OCI-LY7 (cell line): ENCODE measurements at regions not wholly inside any gene's neighbourhood (a gene's known extent, or its start where the extent isn't known, plus 50 kb on each side); places are given as distances from the start of the nearest gene placed in this dataset.
"Not testable (repeated sequence)": the region's sequence is repeated elsewhere in the genome, so short reads cannot be mapped to it uniquely, and the experiment has no call there.

Experiments used
- BruUV-seq: library from RNA; stranded (reverse); fragments of 400-500 nt; replicated peaks from 2 replicates; lab custom pipeline; 2021; lab: Mats Ljungman, UMichigan
- CTCF ChIA-PET: fragments of 300-600 bp; sonication (Branson Sonifier 250); formaldehyde crosslinking; loops from one replicate; lab custom pipeline; 2022; ENCODE audit warnings: antibody characterized with exemption; ENCODE audit not compliant: unreplicated experiment; lab: Charles Lee
- POLR2A ChIA-PET: fragments of 300-600 bp; sonication (Branson Sonifier 250); formaldehyde crosslinking; loops from one replicate; lab custom pipeline; 2022; ENCODE audit warnings: antibody characterized with exemption; lab: Charles Lee
- DNase-seq: peaks from one replicate; pipeline ENCODE4 v3.0.0-alpha.2; 2015; ENCODE audit warnings: low spot score
- H2AFZ ChIP-seq: fragments of 200-600 bp; sonication (generic), shearing (Covaris generic); 2 replicates; pipeline ENCODE4 v1.6.1; 2014; ENCODE audit warnings: mild to moderate bottlenecking, antibody characterized with exemption, low read length, moderate library complexity
- H3K27ac ChIP-seq: fragments of 200-600 bp; sonication (generic); 2 replicates; pipeline ENCODE4 v1.5.1; 2014; ENCODE audit warnings: mixed run types, low read depth, mild to moderate bottlenecking, moderate library complexity, low read length, inconsistent platforms; ENCODE audit not compliant: poor library complexity, severe bottlenecking
- H3K36me3 ChIP-seq: fragments of 200-600 bp; sonication (generic); 2 replicates; pipeline ENCODE4 v1.6.1; 2014; ENCODE audit warnings: mild to moderate bottlenecking, antibody characterized with exemption, low read length, moderate library complexity, mixed read lengths; ENCODE audit not compliant: insufficient read depth
- H3K4me1 ChIP-seq: fragments of 200-600 bp; sonication (generic); 2 replicates; pipeline ENCODE4 v1.5.1; 2014; ENCODE audit warnings: mild to moderate bottlenecking, low read length; ENCODE audit not compliant: insufficient read depth, poor library complexity, severe bottlenecking
- H3K4me2 ChIP-seq: fragments of 200-600 bp; sonication (generic); 2 replicates; pipeline ENCODE4 v1.6.1; 2014; ENCODE audit warnings: mild to moderate bottlenecking, low read length
- H3K4me3 ChIP-seq: fragments of 200-600 bp; sonication (generic); 2 replicates; pipeline ENCODE4 v1.5.1; 2014; ENCODE audit warnings: mild to moderate bottlenecking, low read depth, low read length; ENCODE audit not compliant: poor library complexity, severe bottlenecking
- H3K79me2 ChIP-seq: fragments of 200-600 bp; sonication (generic); 2 replicates; pipeline ENCODE4 v1.6.1; 2016; ENCODE audit warnings: low read depth, mild to moderate bottlenecking, low read length, moderate library complexity, mixed read lengths; ENCODE audit not compliant: insufficient read depth
- H3K9me2 ChIP-seq: fragments of 200-600 bp; sonication (generic); 2 replicates; pipeline ENCODE4 v1.6.1; 2016; ENCODE audit warnings: mild to moderate bottlenecking, low read length, mixed read lengths; ENCODE audit not compliant: insufficient read depth
- H3K9me3 ChIP-seq: fragments of 200-600 bp; sonication (generic); 2 replicates; pipeline ENCODE4 v1.6.1; 2014; ENCODE audit warnings: mild to moderate bottlenecking, mixed run types, low read length, mixed read lengths
- H4K20me1 ChIP-seq: fragments of 200-600 bp; sonication (generic); 2 replicates; pipeline ENCODE4 v1.6.1; 2014; ENCODE audit warnings: mild to moderate bottlenecking, antibody characterized with exemption, low read length, moderate library complexity, mixed read lengths; ENCODE audit not compliant: insufficient read depth
- EZH2phosphoT487 ChIP-seq: fragments of 200-600 bp; sonication (generic); IDR thresholded peaks from 2 replicates; pipeline ENCODE4 v1.6.1; 2018; ENCODE audit warnings: low read depth, borderline replicate concordance, mild to moderate bottlenecking, mixed run types, antibody characterized with exemption, low read length, moderate library complexity, mixed read lengths
- intact Hi-C: fragments of 100-400 bp; cut with micrococcal nuclease; formaldehyde crosslinking; loops from one replicate; pipeline ENCODE4 v1.10.0; 2022; ENCODE audit not compliant: unreplicated experiment
- TF ChIP-seq, protein P1 (sequence below): fragments of 200-600 bp; sonication (generic); conservative IDR thresholded peaks from 2 replicates; pipeline ENCODE4 v1.5.1; 2014; ENCODE audit warnings: mild to moderate bottlenecking, antibody characterized with exemption, low read length, moderate library complexity, mixed read lengths

DNA sequence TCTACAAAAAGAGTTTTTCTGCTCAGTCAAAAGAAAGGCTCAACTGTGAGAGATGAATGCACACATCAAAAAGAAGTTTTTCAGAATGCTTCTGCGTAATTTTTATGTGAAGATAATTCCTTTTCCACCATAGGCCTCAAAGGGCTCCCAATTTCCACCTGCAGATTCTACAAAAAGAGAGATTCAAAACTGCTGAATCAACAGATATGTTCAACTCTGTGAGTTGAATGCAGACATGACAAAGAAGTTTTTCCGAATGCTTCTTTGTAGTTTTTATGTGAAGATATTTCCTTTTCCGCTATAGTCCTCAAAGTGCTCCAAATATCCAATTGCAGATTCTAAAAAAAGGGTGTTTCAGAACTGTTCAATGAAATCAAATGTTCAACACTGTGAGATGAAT, 300.8 kb upstream of the DEFB115 start:
- H3K4me1 ChIP-seq, POLR2A ChIA-PET, H3K4me2 ChIP-seq, H3K79me2 ChIP-seq, intact Hi-C loops, BruUV-seq, CTCF ChIA-PET, H2AFZ ChIP-seq, H3K36me3 ChIP-seq, H3K27ac ChIP-seq, H3K9me2 ChIP-seq, H4K20me1 ChIP-seq, H3K4me3 ChIP-seq, DNase-seq, H3K9me3 ChIP-seq: not testable (repeated sequence)

DNA sequence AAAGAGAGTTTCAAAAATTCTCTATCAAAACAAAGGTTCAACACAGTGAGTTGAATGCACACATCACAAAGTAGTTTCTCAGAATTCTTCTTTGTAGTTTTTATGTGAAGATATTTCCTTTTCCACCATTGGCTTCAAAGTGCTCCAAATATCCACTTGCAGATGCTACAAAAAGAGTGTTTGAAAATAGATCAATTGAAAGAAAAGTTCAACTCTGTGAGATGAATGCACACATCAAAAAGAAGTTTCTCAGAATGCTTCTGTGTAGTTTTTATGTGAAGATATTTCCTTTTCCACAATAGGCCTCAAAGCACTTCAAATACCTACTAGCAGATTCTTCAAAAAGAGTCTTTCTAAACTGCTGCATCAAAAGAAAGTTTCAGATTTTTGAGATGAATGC, 298.3 kb upstream of the DEFB115 start:
- H3K9me2 ChIP-seq, BruUV-seq, POLR2A ChIA-PET, H3K4me2 ChIP-seq, H3K36me3 ChIP-seq, H3K4me1 ChIP-seq, H3K9me3 ChIP-seq, CTCF ChIA-PET, DNase-seq, H2AFZ ChIP-seq, H3K4me3 ChIP-seq, intact Hi-C loops, H3K79me2 ChIP-seq, H4K20me1 ChIP-seq, H3K27ac ChIP-seq: not testable (repeated sequence)

DNA sequence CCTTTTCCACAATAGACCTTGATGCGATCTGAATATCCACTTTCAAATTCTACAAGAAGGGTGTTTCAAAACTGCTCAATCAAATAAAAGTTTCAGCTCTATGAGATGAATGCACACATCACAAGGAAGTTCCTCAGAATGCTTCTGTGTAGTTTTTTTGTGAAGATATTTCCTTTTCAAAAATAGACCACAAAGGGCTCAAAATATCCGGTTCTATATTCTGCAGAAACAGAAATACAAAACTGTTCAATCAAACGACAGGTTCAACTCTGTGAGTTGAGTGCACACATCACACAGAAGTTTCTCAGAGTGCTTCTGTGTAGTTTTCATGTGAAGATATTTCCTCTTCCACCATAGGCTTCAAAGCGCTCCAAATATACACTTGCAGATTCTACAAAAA, 293.9 kb upstream of the DEFB115 start:
- H3K27ac ChIP-seq, result no peak overlapping the region
- BruUV-seq, result no TSS peak
- intact Hi-C loops, result no loop called here
- TF ChIP-seq, protein P1, sequence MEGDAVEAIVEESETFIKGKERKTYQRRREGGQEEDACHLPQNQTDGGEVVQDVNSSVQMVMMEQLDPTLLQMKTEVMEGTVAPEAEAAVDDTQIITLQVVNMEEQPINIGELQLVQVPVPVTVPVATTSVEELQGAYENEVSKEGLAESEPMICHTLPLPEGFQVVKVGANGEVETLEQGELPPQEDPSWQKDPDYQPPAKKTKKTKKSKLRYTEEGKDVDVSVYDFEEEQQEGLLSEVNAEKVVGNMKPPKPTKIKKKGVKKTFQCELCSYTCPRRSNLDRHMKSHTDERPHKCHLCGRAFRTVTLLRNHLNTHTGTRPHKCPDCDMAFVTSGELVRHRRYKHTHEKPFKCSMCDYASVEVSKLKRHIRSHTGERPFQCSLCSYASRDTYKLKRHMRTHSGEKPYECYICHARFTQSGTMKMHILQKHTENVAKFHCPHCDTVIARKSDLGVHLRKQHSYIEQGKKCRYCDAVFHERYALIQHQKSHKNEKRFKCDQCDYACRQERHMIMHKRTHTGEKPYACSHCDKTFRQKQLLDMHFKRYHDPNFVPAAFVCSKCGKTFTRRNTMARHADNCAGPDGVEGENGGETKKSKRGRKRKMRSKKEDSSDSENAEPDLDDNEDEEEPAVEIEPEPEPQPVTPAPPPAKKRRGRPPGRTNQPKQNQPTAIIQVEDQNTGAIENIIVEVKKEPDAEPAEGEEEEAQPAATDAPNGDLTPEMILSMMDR, result no peak
- TF ChIP-seq EZH2phosphoT487, result no peak
- H3K9me3 ChIP-seq, result no peaks in the 10 kb centered on the region
- H3K79me2 ChIP-seq, result no peaks in the 10 kb centered on the region
- ChIA-PET CTCF (no interaction called here), POLR2A (no interaction called here)
- H4K20me1 ChIP-seq, result no peaks in the 10 kb centered on the region
- no peaks in the 10 kb centered on the region for H3K4me1 ChIP-seq
- no peaks in the 10 kb centered on the region for H3K9me2 ChIP-seq
- no peaks in the 10 kb centered on the region for H3K36me3 ChIP-seq
- DNase-seq, result no peak
- no peak overlapping the region for H2AFZ ChIP-seq
- no peak overlapping the region for H3K4me2 ChIP-seq
- no peak overlapping the region for H3K4me3 ChIP-seq

DNA sequence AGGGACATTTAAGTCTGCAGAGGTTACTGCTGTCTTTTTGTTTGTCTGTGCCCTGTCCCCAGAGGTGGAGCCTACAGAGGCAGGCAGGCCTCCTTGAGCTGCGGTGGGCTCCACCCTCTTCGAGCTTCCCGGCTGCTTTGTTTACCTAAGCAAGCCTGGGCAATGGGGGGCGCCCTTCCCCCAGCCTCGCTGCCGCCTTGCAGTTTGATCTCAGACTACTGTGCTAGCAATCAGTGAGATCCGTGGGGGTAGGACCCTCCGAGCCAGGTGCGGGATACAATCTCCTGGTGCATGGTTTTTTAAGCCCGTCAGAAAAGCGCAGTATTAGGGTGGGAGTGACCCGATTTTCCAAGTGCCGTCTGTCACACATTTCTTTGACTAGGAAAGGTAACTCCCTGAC, 281.6 kb upstream of the DEFB115 start:
- DNase-seq, H4K20me1 ChIP-seq, H3K9me3 ChIP-seq, CTCF ChIA-PET, H3K9me2 ChIP-seq, POLR2A ChIA-PET, H3K27ac ChIP-seq, H3K4me1 ChIP-seq, H3K79me2 ChIP-seq, H2AFZ ChIP-seq, intact Hi-C loops, H3K4me3 ChIP-seq, H3K4me2 ChIP-seq, H3K36me3 ChIP-seq, BruUV-seq: not testable (repeated sequence)
